Neural progenitor cell (in vitro differentiated cells): ENCODE measurements at regions not wholly inside any gene's neighbourhood (a gene's known extent, or its start where the extent isn't known, plus 50 kb on each side); places are given as distances from the start of the nearest gene placed in this dataset.

Experiments
- EZH2 ChIP-seq: fragments of 200-600 bp; sonication (generic); IDR thresholded peaks from 2 replicates; pipeline ENCODE4 v1.6.1; 2017; ENCODE audit warnings: antibody characterized with exemption, mild to moderate bottlenecking, moderate library complexity
- EZH2phosphoT487 ChIP-seq: fragments of 200-600 bp; sonication (generic); IDR thresholded peaks from 2 replicates; pipeline ENCODE4 v1.6.1; 2017; ENCODE audit warnings: antibody characterized with exemption
- TF ChIP-seq, protein P1 (sequence below): fragments of 200-600 bp; sonication (generic); IDR thresholded peaks from 2 replicates; pipeline ENCODE4 v1.5.1; 2017; ENCODE audit warnings: antibody characterized with exemption, mild to moderate bottlenecking

DNA sequence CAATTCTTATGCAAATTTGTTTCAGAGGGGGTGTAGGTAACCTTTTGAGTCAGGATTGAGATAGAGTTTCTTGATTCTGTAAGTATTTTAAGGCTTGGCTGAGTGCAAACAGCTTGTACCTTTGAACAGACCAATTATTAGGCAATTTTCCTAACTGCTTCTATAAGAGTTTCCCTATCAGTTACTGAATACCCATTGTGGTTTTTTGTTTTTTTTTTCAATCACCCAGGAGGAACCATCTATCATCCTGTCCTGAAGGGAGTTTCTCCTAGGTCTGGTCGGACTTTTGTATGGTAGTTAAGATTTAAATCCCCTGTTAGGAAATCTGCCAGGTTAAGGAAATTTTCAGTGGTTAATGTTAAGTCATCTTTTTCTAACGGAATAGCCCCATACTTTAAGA is 319.4 kb upstream of the SLC39A10 start:
- TF ChIP-seq, protein P1, sequence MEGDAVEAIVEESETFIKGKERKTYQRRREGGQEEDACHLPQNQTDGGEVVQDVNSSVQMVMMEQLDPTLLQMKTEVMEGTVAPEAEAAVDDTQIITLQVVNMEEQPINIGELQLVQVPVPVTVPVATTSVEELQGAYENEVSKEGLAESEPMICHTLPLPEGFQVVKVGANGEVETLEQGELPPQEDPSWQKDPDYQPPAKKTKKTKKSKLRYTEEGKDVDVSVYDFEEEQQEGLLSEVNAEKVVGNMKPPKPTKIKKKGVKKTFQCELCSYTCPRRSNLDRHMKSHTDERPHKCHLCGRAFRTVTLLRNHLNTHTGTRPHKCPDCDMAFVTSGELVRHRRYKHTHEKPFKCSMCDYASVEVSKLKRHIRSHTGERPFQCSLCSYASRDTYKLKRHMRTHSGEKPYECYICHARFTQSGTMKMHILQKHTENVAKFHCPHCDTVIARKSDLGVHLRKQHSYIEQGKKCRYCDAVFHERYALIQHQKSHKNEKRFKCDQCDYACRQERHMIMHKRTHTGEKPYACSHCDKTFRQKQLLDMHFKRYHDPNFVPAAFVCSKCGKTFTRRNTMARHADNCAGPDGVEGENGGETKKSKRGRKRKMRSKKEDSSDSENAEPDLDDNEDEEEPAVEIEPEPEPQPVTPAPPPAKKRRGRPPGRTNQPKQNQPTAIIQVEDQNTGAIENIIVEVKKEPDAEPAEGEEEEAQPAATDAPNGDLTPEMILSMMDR: no peak
- TF ChIP-seq EZH2 (no peak), EZH2phosphoT487 (no peak)
